ENCODE measurements at regions not wholly inside any gene's neighbourhood (a gene's known extent, or its start where the extent isn't known, plus 50 kb on each side); places are given as distances from the start of the nearest gene placed in this dataset.

DNA sequence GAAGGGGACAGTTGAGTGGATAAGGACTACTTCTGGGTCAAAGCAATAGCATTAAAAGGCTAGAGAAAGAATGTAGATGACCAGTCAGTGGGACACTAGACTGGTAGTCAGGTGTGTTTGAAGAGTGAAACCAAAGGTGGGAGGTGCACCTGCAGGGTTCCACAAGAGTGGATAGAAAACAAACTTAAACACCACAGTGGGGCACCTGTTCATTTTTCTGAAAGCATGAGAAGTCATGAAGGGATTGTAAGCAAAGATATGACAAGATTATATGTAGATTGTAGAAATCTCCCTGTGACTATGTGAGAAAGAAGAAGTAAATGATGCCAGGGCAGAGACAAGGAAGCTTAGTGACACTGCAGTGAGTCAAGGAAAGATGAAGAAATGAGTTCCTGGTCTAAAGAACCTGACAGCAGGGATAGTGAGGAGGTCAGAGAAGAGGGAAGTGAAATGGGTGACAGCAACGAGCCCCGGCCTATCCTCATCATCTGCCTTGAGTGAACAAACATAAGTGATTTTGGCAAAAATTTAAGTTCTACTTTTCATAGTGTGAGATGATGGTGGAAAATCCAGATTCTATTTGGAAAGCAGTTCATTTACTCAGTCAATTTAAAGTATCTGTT lies 296.9 kb downstream of the TLE4 start:
- Histone ChIP-seq H3K36me3 (ENCODE audit: control insufficient read depth in 2 of 4, insufficient read depth in 4 of 4, low read length in 3 of 4) (no peaks in the 10 kb centered on the region; a peak in 2 of 8 replicates), H3K79me2 (ENCODE audit: control insufficient read depth in 1 of 2, insufficient read depth in 2 of 2, low read length in 2 of 2) (no peaks in the 10 kb centered on the region), H2BK15ac (ENCODE audit: low read length) (no peak overlapping the region), H3K23me2 (ENCODE audit: low read depth, low read length) (no peaks in the 10 kb centered on the region), H3K4me1 (replicated peaks in 1 of 4; ENCODE audit: control insufficient read depth in 3 of 4, insufficient read depth in 4 of 4, low read length in 3 of 4) (no peaks in the 10 kb centered on the region), H3K23ac (ENCODE audit: insufficient read length) (no peak overlapping the region), H4K5ac (ENCODE audit: insufficient read length, low read depth, low read length) (no peak overlapping the region), H4K20me1 (replicated peaks in 1 of 2; ENCODE audit: control insufficient read depth in 1 of 2, insufficient read depth in 2 of 2, low read length in 2 of 2) (no peaks in the 10 kb centered on the region), H3K9ac (replicated peaks in 1 of 4; ENCODE audit: extremely low read depth in 1 of 4, low read depth in 3 of 4, low read length in 3 of 4) (no peak overlapping the region), H3K27ac (ENCODE audit: low read depth, low read length) (no peak overlapping the region), H2BK20ac (ENCODE audit: low read length) (no peak overlapping the region), H2BK12ac (ENCODE audit: low read depth, low read length) (no peak overlapping the region), H3K4ac (replicated peaks; ENCODE audit: insufficient read length, low read depth, low read length) (no peak overlapping the region), H3K14ac (ENCODE audit: insufficient read length) (no peak overlapping the region), H4K8ac (ENCODE audit: extremely low read depth, insufficient read depth, low read length) (no peak overlapping the region), H3K4me2 (ENCODE audit: insufficient read depth in 1 of 2, low read depth in 2 of 2, low read length in 2 of 2) (no peak overlapping the region), H3K9me3 (ENCODE audit: insufficient read depth in 2 of 2, low read depth in 1 of 2, low read length in 1 of 2) (peaks cover 0 to 1% of the 10 kb centered on the region in 2 experiments; a peak in 1 of 4 replicates), H3K18ac (ENCODE audit: extremely low read depth, low read length) (no peak overlapping the region), H2AFZ (ENCODE audit: low read length) (no peak overlapping the region), H3K79me1 (ENCODE audit: low read depth, low read length) (no peaks in the 10 kb centered on the region), H2BK5ac (ENCODE audit: low read depth, low read length) (no peak overlapping the region), H3K56ac (replicated peaks; ENCODE audit: insufficient read length, low read depth, low read length) (no peak overlapping the region), H2AK5ac (ENCODE audit: low read depth, low read length) (no peak overlapping the region), H4K91ac (replicated peaks; ENCODE audit: insufficient read length, low read length) (no peak overlapping the region), H2BK120ac (replicated peaks; ENCODE audit: low read depth, low read length) (no peak overlapping the region), H3K27me3 (replicated peaks in 1 of 4; ENCODE audit: control insufficient read depth in 3 of 4, extremely low read depth in 1 of 4, insufficient read depth in 3 of 4, low read length in 3 of 4) (no peaks in the 10 kb centered on the region), H3K4me3 (ENCODE audit: extremely low read depth in 1 of 4, insufficient read depth in 2 of 4, low read depth in 3 of 4, low read length in 4 of 4) (no peak overlapping the region)
- FAIRE-seq (no peak), DNase-seq (ENCODE audit: low read depth in 1 of 2, low spot score in 2 of 2) (no peak)
- ChIA-PET CTCF (ENCODE audit: partially characterized antibody) (no interaction called here), POLR2A (ENCODE audit: partially characterized antibody) (no interaction called here)
- TF ChIP-seq KDM5A (IDR thresholded peaks at IDR 0.05; ENCODE audit: low read length) (no peak), EP300 (IDR thresholded peaks at IDR 0.05; ENCODE audit: borderline replicate concordance in 1 of 2, low read depth in 2 of 2, low read length in 2 of 2) (no peak), JUND (IDR thresholded peaks at IDR 0.05; ENCODE audit: low read length) (no peak)
- TF ChIP-seq, protein P1, sequence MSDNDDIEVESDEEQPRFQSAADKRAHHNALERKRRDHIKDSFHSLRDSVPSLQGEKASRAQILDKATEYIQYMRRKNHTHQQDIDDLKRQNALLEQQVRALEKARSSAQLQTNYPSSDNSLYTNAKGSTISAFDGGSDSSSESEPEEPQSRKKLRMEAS (IDR thresholded peaks at IDR 0.05), result no peak
- 95% methylated on average over 2 of the region's 2 CpGs; no CpG with 5 or more reads in 1 of the 2 experiments for WGBS, 2 experiments (ENCODE audit: extremely low coverage in 1 of 2, insufficient coverage in 1 of 2, insufficient read length in 1 of 2, insufficient replicate concordance in 2 of 2, low coverage in 1 of 2, low lambda C conversion rate in 2 of 2, missing lambda C conversion rate in 1 of 2)
